GM21526 (cell line): ENCODE measurements at regions not wholly inside any gene's neighbourhood (a gene's known extent, or its start where the extent isn't known, plus 50 kb on each side); places are given as distances from the start of the nearest gene placed in this dataset.
"Not testable (repeated sequence)": the region's sequence is repeated elsewhere in the genome, so short reads cannot be mapped to it uniquely, and the experiment has no call there.

ENCODE experiments used
- ATAC-seq: cut with Tn5 transposase; IDR thresholded peaks from one replicate; pipeline ENCODE4 v1.9.1; 2021; ENCODE audit warnings: moderate library complexity; ENCODE audit not compliant: unreplicated experiment, low FRiP score

DNA sequence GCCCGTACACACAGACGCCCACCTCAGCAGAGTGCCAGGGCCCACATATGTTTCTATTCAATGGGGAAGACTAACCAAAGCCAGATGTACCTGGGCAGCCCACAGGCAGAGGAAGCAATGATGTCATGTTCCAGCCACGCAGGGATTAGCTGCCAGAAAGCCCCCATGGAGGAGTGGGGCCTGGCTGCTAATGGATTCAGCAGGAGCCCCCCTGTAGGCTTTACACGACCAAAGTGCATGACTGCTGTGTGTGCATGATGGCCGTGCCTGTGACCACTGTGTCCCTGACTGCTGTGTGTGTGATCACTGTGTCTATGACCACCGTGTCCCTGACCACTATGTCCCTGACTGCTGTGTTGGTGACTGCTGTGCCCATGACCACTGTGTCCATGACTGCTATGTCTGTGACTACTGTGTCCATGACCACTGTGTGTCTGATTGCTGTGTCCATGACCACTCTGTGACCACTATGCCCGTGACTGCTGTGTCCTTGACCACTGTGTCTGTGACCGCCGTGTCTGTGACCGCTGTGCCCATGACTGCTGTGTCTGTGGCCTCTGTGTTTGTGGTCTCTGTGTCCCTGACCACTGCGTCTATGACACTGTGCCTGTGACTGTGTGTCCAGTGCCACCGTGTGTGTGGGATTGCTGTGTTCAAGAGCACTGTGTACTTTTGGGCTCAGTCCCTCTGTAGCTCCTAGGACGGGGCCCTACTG, 409.3 kb downstream of the RPS24 start:
- no peak for ATAC-seq

DNA sequence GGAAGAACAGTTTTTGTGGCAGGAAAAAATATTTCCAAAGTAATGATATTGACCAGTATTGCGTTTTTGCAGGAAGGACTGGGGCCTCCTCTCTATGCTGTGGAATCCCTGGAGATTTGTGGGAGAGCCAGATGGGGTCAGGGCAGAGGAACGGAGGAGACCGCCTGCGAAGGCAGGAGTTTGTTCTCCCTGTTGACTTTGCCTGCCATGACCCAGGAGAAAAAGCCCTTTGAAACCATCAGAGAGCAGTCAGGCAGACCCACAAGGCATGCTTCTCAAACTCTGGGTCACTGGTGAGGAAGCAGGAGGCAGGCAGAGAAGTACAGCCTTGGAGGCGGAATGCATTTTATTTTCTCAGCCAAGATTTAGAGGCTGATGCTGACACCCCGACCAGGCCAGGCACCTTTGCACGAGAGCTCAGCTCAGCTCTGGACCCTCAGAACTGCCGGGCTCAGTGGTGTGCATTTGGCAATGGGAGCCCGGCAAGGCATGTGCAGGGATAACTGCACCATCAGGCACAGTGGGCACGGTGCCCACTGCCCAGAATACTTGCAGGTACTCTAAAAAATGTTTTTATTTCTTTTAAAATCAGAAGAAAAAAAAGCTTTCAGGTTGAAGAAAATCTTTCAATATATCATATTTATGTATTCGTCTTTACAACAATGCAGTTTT, 410.4 kb downstream of the RPS24 start:
- no peak for ATAC-seq

DNA sequence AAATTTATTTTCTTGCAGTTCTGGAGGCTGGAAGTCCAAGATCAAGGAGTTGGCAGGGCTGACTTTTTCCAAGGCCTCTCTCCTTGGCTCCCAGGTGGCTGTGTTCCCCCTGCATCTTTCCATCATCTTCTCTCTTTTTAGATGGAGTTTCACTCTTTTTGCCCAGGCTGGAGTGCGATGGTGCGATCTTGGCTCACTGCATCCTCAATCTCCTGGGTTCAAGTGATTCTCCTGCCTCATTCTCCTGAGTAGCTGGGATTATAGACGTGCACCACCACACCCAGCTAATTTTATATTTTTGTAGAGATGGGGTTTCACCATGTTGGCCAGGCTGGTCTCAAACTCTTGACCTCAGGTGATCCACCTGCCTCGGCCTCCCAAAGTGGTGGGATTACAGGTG, 411.1 kb downstream of the RPS24 start:
- not testable (repeated sequence) for ATAC-seq

DNA sequence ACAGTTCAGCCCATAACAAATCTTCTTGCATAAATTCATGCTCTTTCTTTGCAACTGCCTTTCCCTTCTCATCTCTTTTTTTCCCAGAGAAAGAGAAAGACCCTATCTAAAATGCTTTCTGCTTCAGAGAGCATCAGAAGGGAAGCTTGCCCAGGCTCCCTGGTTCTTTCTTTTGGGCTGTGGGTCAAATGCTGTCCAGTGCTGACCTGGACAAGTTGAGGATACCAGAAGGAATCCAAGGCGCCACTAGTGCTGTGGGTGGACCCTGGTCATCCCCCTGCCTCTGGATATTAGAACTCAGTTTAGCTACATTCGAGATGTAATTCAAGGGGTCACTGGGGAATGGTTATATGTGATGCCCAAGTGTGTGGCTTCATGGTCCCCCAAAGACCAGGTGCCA, 411.6 kb downstream of the RPS24 start:
- no peak for ATAC-seq

DNA sequence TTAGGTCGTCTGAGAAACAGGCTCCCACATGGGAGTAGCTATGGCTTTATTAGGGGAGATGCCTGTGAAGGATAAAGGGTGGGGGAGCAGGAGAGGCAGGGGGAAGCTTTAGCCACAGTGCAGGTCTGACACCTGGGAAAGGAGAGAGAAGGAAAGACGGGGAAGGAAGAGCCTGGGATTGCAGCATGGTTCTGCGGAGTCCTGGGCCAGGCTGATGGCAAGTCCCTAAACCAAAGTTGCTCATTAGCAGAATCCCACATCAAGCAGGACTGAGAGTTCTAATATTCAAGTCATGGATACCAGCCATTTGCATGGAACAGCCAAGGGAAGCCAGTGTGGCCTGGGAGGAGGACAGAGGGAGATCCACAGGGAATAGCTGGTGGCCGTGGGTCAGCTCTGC, 414.8 kb downstream of the RPS24 start:
- no peak for ATAC-seq

DNA sequence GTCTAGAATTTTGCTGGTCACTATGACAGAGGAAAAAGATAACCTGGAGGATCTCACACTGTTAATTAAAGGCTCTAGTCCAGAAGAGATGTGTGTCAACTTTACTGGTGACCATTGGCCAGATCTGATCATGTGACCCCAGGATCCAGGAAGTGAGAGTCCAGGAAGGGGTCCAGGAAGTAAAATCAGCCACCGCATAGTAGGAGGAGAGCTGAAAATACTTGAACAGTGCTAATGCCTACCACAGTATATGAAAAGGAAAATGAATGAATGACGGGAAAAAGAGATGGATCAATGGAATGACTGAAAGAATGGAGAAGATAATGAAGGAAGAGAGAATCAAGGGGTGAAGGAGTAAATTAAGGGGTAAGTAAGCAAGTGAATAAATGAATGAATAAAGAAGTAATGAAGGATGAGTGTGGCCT, 415.3 kb downstream of the RPS24 start:
- ATAC-seq: no peak

DNA sequence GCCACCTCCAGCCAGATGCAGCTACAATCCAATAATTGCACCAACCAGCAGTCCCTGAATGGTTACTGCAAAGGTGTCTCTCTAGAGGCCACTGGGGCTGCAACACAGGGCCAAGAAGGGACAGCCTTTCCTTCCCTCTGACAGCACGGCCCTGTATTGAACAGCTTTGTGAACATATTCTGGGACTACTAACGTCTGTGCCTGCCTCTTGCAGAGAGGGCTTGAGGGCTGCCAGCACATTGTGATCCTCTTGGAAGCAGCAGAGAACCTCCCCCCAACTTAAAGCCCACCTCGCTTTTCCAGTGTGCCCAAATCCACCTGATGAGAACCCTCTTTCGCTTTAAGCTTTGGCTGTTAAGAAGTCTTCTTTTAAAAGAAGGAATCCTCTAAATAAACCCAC, 415.9 kb downstream of the RPS24 start:
- ATAC-seq: no peak

DNA sequence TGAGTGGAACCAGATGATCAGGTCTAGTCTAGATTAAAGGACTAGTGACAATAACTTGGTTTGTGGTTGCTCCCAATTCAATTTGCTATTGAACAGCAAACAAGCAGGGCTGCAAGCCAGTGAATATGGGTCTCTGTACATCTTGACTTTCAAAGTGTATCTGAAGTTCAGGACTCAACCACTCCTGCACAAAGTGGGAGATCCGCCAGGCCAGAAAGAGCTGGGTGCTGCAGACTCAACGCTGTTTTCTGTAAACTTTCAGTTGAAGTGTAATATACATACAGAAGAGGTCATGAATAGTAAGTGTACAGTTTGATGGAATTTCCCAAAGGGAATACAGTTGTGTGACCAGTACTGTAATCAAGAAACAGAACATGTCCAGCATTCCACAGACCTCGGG, 416.6 kb downstream of the RPS24 start:
- ATAC-seq: no peak

DNA sequence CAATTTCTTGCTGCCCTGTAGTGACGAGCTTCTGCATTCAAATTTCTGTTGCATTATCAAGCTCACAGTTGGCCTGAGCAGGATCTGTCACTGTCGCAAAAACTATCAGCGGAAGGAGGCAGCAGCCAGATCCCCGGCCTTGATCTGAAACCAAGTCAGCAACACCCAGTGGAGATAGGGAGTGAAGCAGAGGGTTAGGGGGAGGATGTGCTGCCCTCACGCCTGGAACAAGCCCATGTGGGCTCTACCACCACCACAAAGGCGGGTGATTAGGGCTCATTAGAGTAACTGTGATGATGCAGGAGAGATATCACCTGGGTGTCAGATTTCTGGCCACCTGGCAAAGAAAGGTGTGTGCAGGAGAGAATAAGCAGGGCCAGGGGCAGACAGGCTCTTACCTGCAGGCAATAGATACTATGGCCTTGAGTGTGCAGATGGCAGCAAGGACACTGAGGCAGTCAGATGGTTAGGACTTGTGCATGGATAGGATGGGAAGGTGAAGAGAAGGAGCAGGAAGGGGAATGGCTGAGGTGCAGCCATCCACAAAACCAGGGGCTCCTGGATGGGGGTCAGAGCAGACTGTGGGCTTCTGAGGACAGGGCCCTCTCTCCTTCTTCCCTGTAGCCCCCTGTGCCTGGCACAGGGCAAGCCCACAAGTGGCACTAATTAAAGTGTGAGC, 417.3 kb downstream of the RPS24 start:
- ATAC-seq: no peak

DNA sequence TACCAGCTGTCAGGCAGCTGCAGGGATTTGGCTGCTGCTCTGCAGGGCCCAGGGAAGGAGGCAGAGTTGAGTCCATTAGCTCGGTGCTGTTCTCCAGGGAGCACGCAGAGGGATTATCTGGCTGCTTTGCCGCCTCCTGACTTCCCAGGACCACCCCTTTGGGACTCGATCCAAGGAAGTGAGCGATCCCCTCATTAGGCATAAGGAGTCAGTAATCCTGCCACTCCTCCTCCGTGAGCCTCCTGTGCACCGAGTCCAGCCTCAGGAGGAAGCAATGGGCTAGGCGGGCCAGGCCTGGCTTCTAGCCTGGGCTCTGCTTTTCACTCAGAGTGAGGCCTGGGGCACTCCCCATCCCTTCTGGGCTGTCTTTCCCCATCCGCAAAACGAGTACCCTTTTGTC, 417.9 kb downstream of the RPS24 start:
- ATAC-seq: no peak

DNA sequence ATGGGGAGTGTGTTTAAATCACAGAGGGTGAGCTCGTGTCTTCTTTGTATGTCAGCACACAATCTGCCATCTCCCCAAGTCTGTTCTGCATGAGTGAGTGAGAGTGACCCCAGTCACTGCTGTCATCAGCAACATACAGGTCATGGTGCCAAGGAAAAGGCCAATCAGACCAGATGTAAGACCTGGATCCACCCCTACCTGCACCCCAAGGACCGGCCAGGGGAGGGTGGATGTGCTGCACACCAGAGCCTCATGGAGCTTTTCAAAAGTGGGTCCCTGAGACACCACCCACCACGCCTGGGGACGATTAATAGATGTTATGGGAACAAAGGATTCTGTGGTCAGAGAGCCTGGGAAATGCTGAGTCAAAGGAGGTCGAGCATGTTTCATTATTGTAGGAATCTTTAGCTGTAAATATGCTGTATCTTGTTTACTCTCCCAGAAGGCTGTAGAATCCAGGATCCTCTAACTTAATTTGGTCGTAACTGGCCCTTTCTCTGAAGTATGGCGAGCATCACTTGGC, 420.5 kb downstream of the RPS24 start:
- no peak for ATAC-seq

DNA sequence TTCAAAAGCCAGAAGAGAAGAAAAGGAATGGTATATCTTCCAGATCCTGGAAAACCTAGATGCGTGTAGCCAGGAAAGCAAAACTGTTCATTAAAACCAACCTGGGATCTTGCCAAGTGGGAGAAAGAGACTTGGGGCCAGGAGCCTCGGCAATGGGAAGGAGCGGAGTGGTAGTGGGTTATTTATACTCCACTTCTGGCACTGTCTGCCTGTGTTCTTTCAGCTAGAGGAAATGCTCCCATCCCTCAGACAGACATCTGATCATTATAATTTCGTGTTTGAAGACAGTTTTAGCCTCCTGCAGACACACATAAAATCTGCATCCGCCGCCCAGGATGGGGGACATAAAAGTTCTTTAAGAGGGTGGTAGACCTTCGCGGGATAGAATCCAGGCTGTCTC, 421.6 kb downstream of the RPS24 start:
- ATAC-seq: no peak

DNA sequence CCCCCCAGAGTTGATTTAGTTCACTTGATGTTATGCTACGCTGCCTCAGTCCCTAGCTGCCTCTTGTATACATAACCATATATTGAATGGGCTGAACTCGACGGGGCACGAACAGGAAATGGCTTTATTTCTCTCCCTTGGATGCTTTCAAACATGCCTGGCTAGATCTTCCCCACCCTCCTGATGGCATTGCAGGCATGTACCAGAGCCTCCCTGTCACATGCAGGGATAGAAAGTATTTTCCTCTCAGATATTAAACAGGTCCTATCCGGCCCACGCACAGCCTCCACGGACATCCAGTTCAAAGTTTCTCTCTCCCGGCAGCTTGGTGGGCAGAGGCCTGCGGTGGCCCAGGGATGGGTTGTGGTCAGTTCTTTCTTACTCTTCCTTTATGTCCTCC, 422.1 kb downstream of the RPS24 start:
- no peak for ATAC-seq

DNA sequence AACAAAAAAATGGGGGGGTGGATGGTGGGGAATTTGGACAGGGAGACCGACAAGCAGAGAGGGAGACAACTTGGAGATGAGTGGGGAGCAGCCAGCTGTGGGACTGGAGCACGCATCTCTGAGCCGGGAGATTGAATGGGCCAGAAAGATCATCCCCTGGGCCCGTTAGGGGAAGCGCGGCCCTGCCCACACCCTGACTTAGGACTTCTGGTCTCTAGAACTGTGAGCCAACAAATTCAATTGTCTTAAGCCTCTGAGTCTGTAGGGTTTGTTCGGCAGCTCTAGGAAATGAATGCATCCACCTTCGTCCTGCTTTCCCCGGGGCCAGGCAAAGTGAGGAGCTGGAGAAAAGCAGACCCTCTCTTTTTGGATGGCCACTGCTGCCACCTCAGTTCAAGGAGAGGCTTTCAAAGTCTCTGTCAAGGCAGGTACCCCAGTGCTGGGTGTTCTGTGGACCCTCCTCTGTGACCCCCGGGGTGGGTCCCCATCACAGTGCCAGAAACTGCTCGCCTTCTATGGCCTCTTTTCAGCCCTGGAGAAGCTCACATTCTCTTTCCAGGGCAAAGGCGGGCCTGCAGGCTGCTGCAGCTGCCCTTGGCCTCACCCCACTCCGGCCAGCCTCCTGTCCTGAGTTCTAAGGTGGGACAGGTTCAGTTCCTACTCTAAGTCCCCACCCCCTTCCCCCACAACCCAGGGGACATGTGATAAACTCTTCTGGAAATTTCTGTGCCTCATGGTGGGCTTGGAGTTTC, 423.2 kb downstream of the RPS24 start:
- no peak for ATAC-seq

DNA sequence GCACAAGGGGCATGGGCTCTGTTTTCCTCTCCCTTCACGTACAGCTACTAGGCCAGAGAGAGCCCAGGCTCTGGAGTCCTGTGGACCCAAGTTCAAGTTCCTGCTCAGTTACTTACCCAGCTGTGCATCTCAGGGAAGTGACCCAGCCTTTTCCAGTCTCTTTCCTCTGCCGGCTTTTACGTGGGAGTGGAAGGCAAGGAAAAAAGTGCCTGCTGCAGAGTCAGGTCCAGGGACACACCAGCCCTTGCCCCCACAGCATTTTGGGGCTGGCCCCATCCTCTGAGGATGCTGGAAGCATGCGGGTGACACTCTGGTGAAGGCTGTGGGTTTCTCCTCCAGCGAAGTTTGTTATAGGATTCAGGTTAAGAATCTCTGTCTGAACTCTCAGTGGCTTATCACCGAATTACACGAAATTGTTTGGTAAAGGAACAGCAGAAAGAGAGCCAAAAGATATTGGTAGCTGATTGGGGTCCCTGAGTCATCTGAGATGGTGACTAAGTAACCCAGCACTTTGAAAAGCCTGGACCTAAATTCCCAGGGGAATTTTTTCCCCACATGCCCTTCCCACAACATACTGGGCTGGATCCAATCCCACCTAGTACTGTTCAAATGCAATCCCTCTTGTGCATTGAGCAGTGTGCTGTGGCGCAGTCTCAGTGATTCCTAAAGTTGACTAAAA, 424.3 kb downstream of the RPS24 start:
- no peak for ATAC-seq

DNA sequence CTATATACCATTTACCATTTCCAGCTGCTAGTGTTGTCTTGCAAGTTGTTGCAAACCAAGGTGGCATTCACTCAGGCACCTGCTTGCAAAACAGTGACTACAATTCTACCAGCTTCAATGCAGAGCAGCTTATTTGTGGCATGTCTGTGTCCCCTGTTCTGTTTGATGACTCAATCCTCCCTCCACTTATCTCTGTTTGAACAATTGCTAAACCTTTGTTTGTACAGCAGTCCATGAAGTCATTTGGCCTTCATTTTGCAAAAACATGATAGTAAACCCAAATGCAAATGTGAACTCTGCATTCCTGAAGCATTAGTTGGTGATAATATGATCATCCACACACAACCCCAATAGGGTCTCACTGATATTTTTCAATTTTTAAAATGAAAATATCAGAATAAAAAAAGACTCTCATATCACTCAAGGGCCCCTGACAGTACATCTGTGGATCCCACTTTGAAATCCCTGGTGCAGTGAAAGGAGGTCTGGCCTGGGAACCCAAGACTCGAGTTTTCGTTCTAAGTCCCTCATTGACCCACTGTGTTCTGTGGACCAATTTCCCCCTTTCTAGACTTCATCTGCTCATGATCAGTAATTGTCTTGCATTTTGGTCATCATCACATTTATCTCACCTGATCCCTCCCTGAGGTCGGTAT, 425.4 kb downstream of the RPS24 start:
- no peak for ATAC-seq

DNA sequence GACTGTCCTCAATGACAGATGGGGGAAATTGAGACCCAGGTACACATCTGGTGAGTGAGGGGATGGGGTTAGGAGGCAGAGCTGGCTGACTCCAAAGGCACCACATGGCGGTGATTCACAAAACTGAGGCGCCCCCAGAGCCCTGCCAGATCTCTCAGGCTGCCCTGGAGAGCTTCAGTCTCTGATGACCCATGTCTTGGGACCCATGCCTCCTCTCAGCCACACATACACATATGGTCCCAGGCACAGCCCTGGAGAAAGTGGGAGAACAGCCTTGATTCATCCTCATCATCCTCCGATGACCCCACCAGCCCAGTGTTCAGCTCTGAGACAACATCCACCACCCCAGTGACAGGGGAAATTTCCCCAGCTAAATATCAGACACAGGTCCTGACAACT, 426.0 kb downstream of the RPS24 start:
- ATAC-seq: no peak

DNA sequence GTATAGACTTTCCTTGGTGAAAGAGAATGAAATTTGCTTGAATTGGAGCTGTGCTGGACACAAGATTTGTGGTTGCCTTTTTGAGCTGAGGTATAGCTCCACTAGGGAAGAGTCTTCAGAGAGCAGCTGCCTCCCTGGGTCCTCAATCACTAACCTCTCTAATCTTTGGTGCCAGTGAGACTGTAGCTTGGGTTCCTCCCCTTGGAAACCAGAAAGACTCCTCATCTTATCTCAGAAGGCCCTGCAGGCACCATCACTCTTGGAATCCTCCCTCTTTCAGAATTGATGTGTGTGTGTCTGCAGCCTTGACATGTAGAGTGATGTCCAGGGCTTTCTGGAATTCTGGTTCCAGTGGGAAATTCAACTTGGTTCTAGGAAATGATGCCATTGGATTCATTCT, 426.5 kb downstream of the RPS24 start:
- no peak for ATAC-seq

DNA sequence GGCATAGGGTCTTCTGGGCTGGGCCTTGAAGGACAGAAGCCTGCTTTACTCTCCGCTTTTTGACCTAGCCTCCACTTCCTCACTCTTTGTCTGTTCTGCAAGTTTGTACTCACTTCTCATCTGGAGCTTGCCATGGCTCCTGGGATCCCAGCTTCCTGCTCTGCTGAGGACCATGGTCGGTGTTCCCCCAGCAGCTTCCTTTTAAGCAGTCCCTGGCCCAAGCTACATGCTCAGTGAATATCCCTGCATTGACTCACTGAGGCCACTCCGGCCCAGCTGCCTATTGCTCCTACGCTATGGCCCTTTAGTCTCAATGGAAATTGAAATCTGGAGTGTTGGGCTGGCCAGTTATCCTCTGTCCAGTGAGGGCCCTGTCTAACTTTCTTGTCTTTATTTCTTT, 427.7 kb downstream of the RPS24 start:
- no peak for ATAC-seq

DNA sequence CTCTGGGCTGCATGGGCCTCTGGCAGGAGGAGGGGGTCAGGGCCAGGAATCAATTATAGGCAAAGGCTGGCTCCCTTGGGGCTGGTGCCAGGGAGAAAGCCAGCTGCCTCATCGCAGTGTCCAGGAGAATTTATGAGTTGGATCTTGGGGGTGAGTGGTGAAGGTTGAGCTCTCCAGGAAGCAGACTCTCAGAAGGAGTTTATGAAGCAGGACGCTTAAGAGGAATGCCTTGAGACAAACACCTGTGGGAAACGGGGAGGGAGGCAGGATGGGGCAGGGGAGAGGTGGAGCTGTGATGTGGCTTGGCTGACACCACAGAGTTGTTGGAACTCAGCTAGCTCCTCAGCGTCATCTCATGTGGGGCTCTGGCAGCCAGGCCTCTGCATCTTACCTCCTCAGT, 428.5 kb downstream of the RPS24 start:
- no peak for ATAC-seq
